DMS53 (cell line): ENCODE measurements at regions not wholly inside any gene's neighbourhood (a gene's known extent, or its start where the extent isn't known, plus 50 kb on each side); places are given as distances from the start of the nearest gene placed in this dataset.

Experiments used
- DNase-seq: peaks from one replicate; lab custom pipeline; 2025; lab: John Stamatoyannopoulos, UW

- DNase-seq, result no peak
Measured at GRCh38 chr2:217749008-217749407, 253.8 kb downstream of the TNS1 start.

- DNase-seq, result no peak
Measured at GRCh38 chr2:217746808-217747207, 256.0 kb downstream of the TNS1 start.

GRCh38 chr2:217743966-217744761 lies 258.6 kb downstream of the TNS1 start:
- DNase-seq, result no peak

GRCh38 chr2:217743407-217743806 lies 259.4 kb downstream of the TNS1 start:
- DNase-seq, result no peak

GRCh38 chr2:217742841-217743240 lies 260.0 kb downstream of the TNS1 start:
- DNase-seq, result no peak

GRCh38 chr2:217742276-217742675 lies 260.5 kb downstream of the TNS1 start:
- DNase-seq, result no peak

- DNase-seq, result no peak
Measured at GRCh38 chr2:217741381-217741955, 261.3 kb downstream of the TNS1 start.

GRCh38 chr2:217740756-217741155 lies 262.0 kb downstream of the TNS1 start:
- no peak for DNase-seq

GRCh38 chr2:217740178-217740577 lies 262.6 kb downstream of the TNS1 start:
- DNase-seq, result no peak

GRCh38 chr2:217739741-217740140 lies 263.1 kb downstream of the TNS1 start:
- DNase-seq, result no peak

- no peak for DNase-seq
Measured at GRCh38 chr2:217738061-217738460, 264.7 kb downstream of the TNS1 start.

GRCh38 chr2:217736776-217737550 lies 265.8 kb downstream of the TNS1 start:
- no peak for DNase-seq

- DNase-seq, result no peak
Measured at GRCh38 chr2:217735899-217736298, 266.9 kb downstream of the TNS1 start.

GRCh38 chr2:217735034-217735433 lies 267.8 kb downstream of the TNS1 start:
- DNase-seq, result peak; percentile 34

GRCh38 chr2:217733461-217733860 lies 269.3 kb downstream of the TNS1 start:
- DNase-seq, result no peak

GRCh38 chr2:217732992-217733391 lies 269.8 kb downstream of the TNS1 start:
- DNase-seq, result no peak

GRCh38 chr2:217731805-217732204 lies 271.0 kb downstream of the TNS1 start:
- DNase-seq, result no peak

GRCh38 chr2:217729421-217730053 lies 273.3 kb downstream of the TNS1 start:
- no peak for DNase-seq

GRCh38 chr2:217727801-217728200 lies 275.0 kb downstream of the TNS1 start:
- DNase-seq, result no peak

- no peak for DNase-seq
Measured at GRCh38 chr2:217725409-217725808, 277.4 kb downstream of the TNS1 start.

- no peak for DNase-seq
Measured at GRCh38 chr2:217724471-217724870, 278.3 kb downstream of the TNS1 start.

GRCh38 chr2:217723981-217724380 lies 278.8 kb downstream of the TNS1 start:
- no peak for DNase-seq
